ENCODE measurements at regions not wholly inside any gene's neighbourhood (a gene's known extent, or its start where the extent isn't known, plus 50 kb on each side); places are given as distances from the start of the nearest gene placed in this dataset.
"Not testable (repeated sequence)": the region's sequence is repeated elsewhere in the genome, so short reads cannot be mapped to it uniquely, and the experiment has no call there.

GRCh38 chr3:13231781-13232666, 158.8 kb upstream of the IQSEC1 start:
- no peak for DNase-seq
- intact Hi-C loops (cut with DNase I, micrococcal nuclease) = no loop called here
- ATAC-seq = no peak

DNA sequence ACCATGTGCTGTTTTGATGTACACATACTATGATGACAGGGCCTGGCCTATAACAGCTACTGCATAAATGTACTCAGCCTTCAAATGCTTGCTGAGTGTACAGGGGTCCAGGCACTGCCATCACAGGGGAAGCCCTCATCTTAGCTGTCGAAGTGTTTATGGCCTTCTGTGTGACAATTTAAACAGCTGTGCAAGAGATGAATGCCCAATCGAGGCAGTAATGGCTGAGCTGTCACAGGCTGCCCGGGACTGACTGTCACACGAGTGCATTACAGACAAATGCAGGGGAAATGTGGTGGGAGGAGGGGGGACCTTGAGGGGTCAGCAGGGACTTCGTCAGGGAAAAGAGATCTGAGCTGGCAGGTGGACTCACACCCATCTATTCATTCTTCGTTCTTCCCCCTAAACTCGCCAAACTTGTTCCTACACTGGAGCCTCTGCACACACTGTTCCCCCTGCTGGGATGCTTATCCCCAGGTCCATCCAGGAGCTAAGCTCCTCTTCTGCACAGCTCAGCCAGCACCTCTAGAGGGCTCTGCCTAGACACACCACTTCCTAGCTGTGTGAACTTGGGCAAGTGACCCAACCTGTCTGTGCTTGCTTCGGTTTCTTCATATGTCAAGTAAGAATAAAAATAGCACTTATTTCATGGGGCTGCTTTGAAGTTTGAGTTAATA, 156.2 kb upstream of the IQSEC1 start:
- DNase-seq (no peak), ATAC-seq (peak; percentile 55)
- intact Hi-C loops (cut with DNase I, micrococcal nuclease) = no loop called here

GRCh38 chr3:13228584-13228983, 155.4 kb upstream of the IQSEC1 start:
- intact Hi-C loops (cut with DNase I, micrococcal nuclease) = no loop called here
- DNase-seq = no peak
- no peak for ATAC-seq

GRCh38 chr3:13228169-13228568, 154.9 kb upstream of the IQSEC1 start:
- intact Hi-C loops (cut with DNase I, micrococcal nuclease); ATAC-seq: not testable (repeated sequence)

GRCh38 chr3:13227315-13228165, 154.3 kb upstream of the IQSEC1 start:
- no peak for DNase-seq
- intact Hi-C loops (cut with DNase I, micrococcal nuclease) = no loop called here
- ATAC-seq = no peak

More at GRCh38 chr3:13228169-13228568, 154.9 kb upstream of the IQSEC1 start:
- DNase-seq = not testable (repeated sequence)

GRCh38 chr3:13224967-13225366, 151.7 kb upstream of the IQSEC1 start:
- intact Hi-C loops (cut with DNase I, micrococcal nuclease) = no loop called here
- no peak for ATAC-seq
- no peak for DNase-seq

GRCh38 chr3:13223574-13224237, 150.5 kb upstream of the IQSEC1 start:
- no peak for ATAC-seq
- DNase-seq = no peak
- intact Hi-C loops (cut with DNase I, micrococcal nuclease) = no loop called here

- DNase-seq = no peak
- no peak for ATAC-seq
- intact Hi-C loops (cut with DNase I, micrococcal nuclease) = no loop called here
These were observed 149.8 kb upstream of the IQSEC1 start for GRCh38 chr3:13222891-13223573.

GRCh38 chr3:13222131-13222530, 148.9 kb upstream of the IQSEC1 start:
- intact Hi-C loops (cut with DNase I, micrococcal nuclease) = no loop called here
- DNase-seq = no peak
- no peak for ATAC-seq

DNA sequence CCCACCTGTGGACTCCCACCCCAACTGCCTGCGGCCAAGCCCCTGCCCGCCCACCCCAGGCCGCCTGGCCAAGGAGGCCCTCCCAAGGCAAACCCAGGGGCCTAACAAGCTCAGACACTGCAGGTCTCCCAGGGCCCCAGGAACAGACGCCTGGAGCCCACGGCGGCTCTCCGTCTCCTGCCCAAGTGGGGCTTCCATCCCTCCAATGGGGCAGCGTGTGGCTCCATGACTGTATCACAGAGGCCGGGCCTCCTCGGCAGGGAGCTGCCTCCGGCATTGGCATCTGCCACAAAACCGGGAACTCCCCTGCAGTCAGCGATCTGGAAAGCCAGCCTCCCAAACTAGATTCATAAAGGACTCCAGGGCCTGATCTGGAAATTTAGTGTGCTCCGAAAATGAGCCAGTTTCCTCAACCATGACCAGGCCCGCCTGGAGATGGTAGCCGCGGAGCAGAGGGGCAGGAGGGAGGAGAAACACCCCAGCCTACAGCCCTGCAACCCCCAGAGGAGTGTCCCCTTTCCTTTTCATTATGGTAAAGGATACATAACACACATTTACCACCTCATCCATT, 148.3 kb upstream of the IQSEC1 start:
- intact Hi-C loops (cut with DNase I, micrococcal nuclease) = no loop called here
- ATAC-seq (no peak), DNase-seq (no peak)

GRCh38 chr3:13220991-13221390, 147.8 kb upstream of the IQSEC1 start:
- ATAC-seq = no peak
- intact Hi-C loops (cut with DNase I, micrococcal nuclease) = no loop called here
- DNase-seq = no peak

DNA sequence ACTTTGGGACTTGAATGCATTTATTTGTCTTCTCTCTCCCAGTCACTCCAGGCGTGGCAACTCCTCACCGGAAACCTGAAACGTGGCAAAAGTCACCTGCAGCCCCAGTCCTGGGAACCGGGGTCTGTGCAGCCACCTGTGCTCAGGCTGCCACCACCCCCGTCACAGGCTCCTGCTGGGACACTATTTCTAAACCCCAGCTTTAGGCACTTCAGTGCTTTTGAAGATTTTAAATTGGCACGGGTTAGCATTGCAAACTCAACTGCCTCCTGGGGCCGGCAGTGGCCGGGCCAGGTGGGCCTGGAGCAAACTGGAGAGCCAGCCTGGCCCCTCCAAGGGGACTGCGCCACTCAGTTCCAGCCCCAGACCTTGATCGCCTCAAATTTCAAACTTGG, 146.7 kb upstream of the IQSEC1 start:
- ATAC-seq (no peak), DNase-seq (no peak)
- intact Hi-C loops (cut with DNase I, micrococcal nuclease) = no loop called here

GRCh38 chr3:13219077-13219901, 146.1 kb upstream of the IQSEC1 start:
- DNase-seq (no peak), ATAC-seq (no peak)
- intact Hi-C loops (cut with DNase I, micrococcal nuclease) = no loop called here

GRCh38 chr3:13218541-13218908, 145.3 kb upstream of the IQSEC1 start:
- intact Hi-C loops (cut with DNase I, micrococcal nuclease) = no loop called here
- ATAC-seq (no peak), DNase-seq (no peak)

DNA sequence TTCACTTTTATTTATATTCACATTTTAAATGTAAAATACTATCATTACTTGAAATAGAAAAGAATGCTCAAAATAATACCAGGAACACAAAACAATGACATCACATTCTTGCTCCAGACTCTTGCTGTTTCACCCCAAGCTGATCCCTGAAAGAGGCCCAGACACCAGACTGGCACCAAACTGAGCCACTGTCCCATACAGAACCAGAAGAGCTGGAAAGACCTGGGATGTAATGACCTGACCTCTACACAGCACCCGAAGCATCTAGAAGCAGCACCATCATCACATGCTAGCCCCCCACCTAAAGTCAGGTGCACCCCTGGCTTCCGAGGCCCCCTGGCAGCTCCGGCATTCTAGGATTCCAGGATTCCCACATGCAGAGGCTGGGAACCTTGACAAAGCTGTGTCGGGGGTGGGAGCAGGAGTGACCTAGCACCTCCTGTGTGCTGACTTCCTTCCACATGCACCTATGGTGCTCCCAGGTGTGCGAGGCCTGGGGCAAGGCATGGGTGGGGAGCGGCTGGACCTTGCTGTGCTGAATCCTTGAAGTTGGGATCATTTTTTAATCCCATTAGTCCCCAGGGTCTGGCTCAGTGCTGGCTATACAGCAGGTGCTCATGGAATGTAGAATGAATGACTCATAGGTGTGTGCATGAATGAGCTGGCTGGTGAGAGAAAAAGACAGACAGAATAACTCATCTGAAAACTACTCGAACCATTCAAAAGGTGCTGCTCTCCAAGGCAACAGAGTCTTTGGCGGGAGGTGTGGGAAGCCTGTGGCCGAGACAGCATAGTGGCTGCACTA, 144.7 kb upstream of the IQSEC1 start:
- DNase-seq (no peak), ATAC-seq (no peak)
- intact Hi-C loops (cut with DNase I, micrococcal nuclease) = no loop called here

- ATAC-seq (no peak), DNase-seq (no peak)
- intact Hi-C loops (cut with DNase I, micrococcal nuclease) = no loop called here
These were observed 144.0 kb upstream of the IQSEC1 start for GRCh38 chr3:13217253-13217652.
